DMS 273 (cell line): ENCODE measurements at regions not wholly inside any gene's neighbourhood (a gene's known extent, or its start where the extent isn't known, plus 50 kb on each side); places are given as distances from the start of the nearest gene placed in this dataset.
"Not testable (repeated sequence)": the region's sequence is repeated elsewhere in the genome, so short reads cannot be mapped to it uniquely, and the experiment has no call there.

ENCODE experiments used
- DNase-seq: peaks from one replicate; lab custom pipeline; 2025; ENCODE audit not compliant: unreplicated experiment; lab: John Stamatoyannopoulos, UW

DNA sequence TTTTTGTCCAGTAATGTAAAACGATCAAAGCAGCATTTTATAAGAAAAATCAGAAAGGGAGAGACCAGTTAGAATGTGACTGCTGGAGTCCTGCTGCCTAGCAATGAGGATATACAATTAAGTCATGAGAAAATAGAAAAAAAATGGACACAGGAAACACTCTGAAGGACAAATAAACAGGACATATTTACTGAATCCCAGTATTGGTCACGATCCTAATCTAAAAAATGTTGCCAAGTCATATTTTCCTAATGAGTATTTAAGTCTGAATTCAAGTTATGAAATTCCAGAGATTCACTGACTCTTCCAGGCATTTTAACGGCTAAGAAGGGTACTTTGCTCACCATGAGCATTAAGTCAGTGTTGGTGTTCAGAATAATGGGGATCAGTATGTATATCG, 154.3 kb upstream of the CCDC54 start:
- DNase-seq: no peak

GRCh38 chr3:107224026-107224596, 153.1 kb upstream of the CCDC54 start:
- DNase-seq: no peak

DNA sequence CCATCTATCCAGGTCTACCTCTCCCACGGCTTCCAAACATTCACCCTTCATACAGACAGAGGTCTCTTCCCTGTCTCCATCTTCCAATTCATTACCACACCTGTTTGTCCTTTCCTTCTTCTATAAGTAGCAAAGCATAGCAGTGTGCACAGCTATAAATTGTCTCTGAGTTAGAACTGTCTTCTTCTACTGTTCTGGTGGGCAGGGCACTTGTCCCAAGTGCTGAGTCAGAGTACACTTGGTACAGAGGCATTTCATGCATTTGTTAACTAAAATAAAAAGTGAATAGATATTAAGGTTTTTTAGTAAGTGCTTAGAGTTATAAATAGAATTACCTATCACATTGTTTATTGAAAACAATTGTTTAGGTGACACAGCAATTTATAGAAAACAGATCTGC, 150.1 kb upstream of the CCDC54 start:
- no peak for DNase-seq

GRCh38 chr3:107233877-107234276, 143.4 kb upstream of the CCDC54 start:
- DNase-seq: not testable (repeated sequence)

GRCh38 chr3:107235193-107235927, 141.9 kb upstream of the CCDC54 start:
- peak; percentile 54 for DNase-seq

- DNase-seq: peak; percentile 91
Measured at GRCh38 chr3:107235928-107236315, 141.3 kb upstream of the CCDC54 start.

- no peak for DNase-seq
Measured at GRCh38 chr3:107236655-107237337, 140.4 kb upstream of the CCDC54 start.

- no peak for DNase-seq
Measured at GRCh38 chr3:107238787-107239186, 138.5 kb upstream of the CCDC54 start.

DNA sequence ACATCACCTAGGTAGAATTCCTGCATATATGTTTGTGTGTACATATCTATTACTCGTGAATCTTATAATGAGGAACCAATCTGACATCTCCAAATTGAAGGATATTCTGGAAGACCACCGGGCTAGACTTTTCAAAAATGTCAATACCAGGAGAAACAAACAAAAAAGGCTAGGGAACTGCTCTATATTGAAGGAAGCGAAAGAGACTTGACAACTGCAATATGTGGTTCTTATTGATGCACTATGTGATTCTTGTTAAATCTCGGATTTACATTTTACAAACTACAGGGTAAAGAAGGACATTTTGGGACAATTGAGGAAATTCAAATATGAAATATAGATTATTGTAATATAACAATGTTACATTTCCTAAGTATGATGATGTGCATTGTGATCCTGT, 137.5 kb upstream of the CCDC54 start:
- DNase-seq: no peak

DNA sequence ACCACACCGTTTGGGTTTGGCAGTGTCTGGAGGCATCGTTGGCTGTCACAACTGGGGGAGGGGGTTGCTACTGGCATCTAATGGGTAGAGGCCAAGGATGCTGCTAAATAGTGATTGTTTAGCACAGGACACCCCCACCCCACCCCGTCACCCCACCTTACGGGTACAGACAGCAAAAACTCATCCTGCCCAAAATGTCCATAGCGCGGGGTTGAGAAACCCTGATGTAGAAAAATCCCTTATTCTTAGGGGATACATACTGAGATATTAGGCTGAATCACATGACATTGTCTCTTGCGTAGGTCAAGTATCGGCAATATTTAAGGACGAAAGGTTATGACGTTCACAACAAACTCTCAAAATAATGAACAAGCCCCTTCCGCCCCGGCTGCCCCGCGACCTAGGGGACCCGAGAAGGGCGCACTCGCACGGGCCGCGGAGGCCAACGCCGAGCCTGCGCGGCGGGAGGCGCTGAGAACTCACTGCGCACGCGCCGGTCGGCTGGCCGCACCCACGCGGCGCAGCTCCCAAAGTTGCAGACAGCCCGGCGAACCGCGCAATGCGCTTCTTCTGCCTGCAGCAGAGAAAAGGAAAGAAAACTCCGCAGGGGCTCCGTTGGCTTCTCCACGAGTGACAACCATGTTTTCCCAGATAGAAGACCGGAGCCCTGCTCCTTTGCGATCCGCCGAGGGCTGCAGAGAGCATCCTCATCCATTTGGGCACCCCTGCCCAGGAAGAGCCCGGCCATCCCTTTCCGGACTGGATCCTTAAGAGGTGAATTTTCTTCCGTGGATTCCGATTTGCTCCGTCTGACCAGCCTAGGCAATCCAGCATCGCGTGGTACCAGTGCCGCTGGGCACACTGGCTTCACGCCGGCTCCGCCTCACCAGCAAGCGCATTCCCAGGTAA, 136.8 kb upstream of the CCDC54 start:
- peak; percentile 95 for DNase-seq

DNA sequence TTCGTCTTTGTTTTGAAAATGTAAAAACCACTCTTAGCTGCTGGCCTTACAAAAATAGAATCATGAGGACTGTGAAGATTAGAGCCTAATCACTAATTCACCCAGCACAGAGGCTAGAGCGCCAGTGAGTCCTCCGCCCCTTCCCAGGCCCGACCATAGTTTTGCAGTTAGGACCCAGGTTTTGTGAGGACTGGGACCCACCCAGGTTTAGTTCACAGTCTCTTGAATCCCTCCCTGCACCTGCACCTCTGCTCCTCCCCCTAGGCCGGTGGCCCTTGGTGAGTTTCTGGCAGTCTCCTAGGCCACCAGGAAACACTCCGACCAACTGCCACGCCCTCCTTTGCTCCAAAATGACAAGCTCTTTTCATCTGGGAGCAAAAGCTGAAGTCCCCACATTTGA, 136.0 kb upstream of the CCDC54 start:
- DNase-seq: peak; percentile 60

DNA sequence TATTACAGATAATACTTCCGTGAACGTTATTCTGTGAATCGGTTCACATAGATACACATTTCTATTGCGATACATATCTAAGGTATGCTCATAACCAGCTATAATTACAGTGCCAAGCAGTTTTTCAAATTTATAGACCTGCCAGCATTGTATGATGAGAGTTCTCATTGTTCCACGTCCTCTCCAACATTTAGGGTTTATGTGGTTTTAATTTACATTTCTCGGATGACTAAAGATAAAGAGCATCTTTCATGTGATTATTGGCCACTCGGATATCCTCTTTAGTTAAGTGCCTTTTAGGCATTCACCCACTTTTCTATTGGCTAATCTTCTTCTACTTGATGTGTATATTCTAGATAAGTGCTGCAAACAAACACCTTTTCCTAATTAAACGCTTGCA, 134.7 kb upstream of the CCDC54 start:
- DNase-seq: no peak

DNA sequence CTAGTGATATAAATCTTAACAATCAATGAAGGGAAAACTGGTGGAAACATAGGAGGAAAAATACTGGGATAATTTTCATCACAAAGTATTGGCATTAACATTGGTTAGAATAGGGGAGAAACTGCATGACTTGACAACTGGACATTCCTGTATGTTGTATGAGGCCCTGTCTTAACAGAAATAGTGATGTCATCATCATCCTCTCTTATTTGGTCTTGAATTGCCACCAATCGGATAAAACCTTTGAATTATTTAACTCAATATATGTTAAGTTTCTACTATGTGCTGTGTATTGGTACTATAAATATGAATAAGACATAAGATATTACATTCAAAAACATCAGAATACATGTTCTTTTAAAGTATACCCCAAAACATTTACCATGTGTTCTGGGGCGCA, 130.1 kb upstream of the CCDC54 start:
- no peak for DNase-seq

GRCh38 chr3:107249132-107249531, 128.1 kb upstream of the CCDC54 start:
- DNase-seq: no peak

DNA sequence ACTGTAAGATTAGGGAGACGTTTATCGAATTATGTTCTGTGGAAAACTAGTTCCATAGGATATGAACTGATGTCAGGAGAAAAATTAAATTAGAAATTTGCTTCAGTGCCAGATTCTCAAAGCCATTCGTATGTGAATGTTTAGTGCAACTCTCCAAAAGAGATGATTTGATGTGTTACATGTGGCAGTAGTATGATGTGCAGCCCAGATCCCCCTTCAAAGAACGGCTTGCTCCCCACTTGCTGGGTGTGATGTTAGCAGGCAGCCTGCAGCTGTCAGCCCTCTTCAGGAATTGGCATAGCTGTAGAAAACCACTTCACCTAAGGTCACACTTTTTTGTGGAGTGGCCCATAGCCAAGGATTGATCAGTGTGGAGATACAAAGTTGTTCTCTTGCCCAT, 127.0 kb upstream of the CCDC54 start:
- no peak for DNase-seq

DNA sequence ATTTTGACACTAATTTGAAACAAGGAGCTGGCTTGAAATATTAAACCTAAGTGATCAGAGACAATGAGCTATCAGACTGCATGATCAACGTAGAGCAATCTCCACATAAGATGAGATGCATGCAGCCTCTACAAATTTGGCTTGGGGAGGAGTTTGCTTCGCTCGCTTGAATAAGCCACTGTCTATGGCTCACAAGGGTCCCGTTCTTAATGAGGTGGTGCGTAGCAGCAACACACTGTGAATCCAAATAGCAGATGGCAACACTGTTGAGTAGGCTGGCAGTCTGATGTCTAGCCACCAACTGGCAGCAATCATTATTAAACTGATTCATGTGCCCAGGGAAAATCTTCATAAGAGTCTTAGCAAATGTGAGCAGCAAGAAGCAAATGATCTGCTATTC, 125.4 kb upstream of the CCDC54 start:
- peak; percentile 83 for DNase-seq

DNA sequence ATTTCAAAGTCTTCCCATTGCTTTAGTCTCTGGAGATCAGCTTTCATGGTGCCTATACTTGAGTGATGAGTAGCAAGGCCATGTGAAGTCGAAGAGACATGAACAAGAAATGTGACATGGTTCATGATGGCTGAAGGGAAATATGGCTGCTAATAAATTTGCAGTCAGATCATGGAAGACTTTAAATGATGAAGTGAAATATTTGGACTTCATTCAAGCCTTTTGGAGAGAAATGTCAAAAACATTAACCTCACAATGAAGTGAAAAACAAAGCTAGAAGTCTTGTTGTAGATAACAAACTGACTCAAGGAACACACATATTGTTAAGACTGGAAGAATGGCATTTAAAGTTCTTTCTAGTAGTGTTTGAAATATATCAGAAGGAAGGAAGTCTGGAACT, 120.3 kb upstream of the CCDC54 start:
- no peak for DNase-seq

DNA sequence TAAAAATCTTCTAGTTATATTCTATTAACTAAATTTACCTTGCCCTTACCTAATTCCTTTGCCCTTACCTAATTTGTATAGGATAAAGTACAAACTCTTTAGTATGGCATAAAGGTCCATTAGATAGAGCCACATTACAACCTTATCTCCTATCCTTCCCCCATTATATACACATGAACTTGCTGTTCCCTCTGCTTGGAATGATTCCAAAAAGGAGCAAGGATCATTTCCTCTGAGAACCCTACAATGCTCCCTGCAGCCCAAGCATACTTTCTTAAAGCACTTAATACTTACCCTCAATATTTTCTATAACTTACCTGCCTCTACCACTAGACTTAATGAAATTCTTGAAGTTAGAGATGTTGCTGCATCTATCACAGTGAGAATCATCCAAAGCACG, 118.9 kb upstream of the CCDC54 start:
- no peak for DNase-seq

DNA sequence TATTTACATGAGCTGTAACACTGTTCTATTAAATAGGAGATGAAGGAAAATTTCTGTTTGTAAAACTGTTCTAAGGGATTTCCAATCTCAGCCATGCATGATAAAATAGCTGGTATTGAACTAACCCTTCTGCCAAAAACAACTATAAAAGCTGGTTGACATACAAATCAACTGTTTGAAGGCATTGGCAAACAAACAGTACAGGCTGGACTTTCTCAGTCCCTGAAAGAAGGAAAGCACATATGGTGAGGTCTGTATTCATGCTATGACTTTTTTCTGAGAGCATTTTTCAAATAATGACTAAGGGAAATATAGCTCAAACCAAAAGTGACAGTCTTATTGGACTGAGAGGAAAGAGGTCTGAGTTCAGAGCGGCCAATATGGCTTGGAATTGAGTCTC, 117.0 kb upstream of the CCDC54 start:
- no peak for DNase-seq

DNA sequence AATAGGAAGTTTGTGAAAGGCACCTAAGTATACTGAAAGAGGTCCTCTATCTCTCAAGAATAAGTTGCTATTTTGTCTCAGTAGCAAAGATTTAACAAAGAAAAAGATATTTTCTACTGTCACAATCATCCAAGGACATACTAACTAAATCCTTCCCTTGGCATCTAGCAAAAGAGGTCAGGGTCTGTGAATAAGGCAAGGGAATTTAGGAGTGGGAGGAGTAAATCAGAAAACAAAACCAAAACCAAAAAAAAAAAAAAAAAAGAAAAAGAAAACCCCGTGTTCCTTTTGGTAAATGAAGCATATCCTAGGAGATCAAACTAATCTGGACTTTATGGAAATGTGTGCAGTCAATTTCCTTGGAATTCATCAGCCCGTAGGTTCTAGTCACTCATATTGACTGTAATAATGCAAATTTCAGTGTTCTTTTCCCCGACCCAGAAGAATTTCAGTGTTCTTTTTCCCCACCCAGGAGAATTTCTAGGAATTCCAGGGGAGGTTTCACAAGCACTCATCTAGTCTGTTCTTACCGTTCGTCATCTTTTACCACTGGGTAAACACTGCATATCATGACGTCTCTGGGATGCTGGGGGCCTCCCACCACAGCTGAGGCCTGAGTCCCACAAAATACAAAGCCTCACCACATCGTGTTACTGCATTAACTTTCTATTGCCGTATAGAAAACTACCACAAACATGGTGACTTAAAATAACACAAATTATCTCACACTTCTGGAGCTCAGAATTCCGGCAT, 113.8 kb upstream of the CCDC54 start:
- DNase-seq: no peak

GRCh38 chr3:107264888-107265287, 112.4 kb upstream of the CCDC54 start:
- no peak for DNase-seq
